H1 (cell line): ENCODE measurements at regions not wholly inside any gene's neighbourhood (a gene's known extent, or its start where the extent isn't known, plus 50 kb on each side); places are given as distances from the start of the nearest gene placed in this dataset.

ENCODE experiments used
- CTCF ChIA-PET: fragments of 300-600 bp; sonication (Branson Sonifier 250); formaldehyde crosslinking; loops from one replicate; lab custom pipeline; 2021; ENCODE audit not compliant: partially characterized antibody; lab: Charles Lee
- POLR2A ChIA-PET: fragments of 300-600 bp; sonication (Branson Sonifier 250); formaldehyde crosslinking; loops from one replicate; lab custom pipeline; 2021; ENCODE audit warnings: inconsistent platforms; ENCODE audit not compliant: partially characterized antibody; lab: Charles Lee
- DNase-seq, 2 experiments: peaks; one replicate each; pipeline versions ENCODE4 v3.0.0 to v3.0.0-alpha.2; 2010 to 2022; ENCODE audit warnings: low spot score in 2 of 2, low read depth in 1 of 2, mixed read lengths in 1 of 2
- FAIRE-seq: peaks from 2 replicates; lab custom pipeline; 2011; peaks lifted over from hg19 to GRCh38; lab: Jason Lieb, UNC
- H2AFZ ChIP-seq: 2 replicates; pipeline ENCODE4 v1.8.1; 2012; ENCODE audit warnings: low read length, inconsistent platforms
- H2AK5ac ChIP-seq: 2 replicates; pipeline ENCODE4 v1.6.1; 2013; ENCODE audit warnings: low read depth, low read length
- H2BK120ac ChIP-seq: replicated peaks from 2 replicates; pipeline ENCODE3; 2013; ENCODE audit warnings: low read depth, low read length, inconsistent platforms
- H2BK12ac ChIP-seq: 2 replicates; pipeline ENCODE4 v1.6.1; 2013; ENCODE audit warnings: low read depth, low read length
- H2BK15ac ChIP-seq: 2 replicates; pipeline ENCODE4 v1.6.1; 2013; ENCODE audit warnings: low read length
- H2BK20ac ChIP-seq: 2 replicates; pipeline ENCODE4 v1.6.1; 2013; ENCODE audit warnings: low read length
- H2BK5ac ChIP-seq: 2 replicates; pipeline ENCODE4 v1.6.1; 2013; ENCODE audit warnings: low read depth, low read length
- H3K14ac ChIP-seq: 2 replicates; pipeline ENCODE4 v1.6.1; 2013; ENCODE audit warnings: inconsistent platforms; ENCODE audit not compliant: insufficient read length
- H3K18ac ChIP-seq: 2 replicates; pipeline ENCODE4 v1.6.1; 2013; ENCODE audit warnings: low read length; ENCODE audit errors: extremely low read depth
- H3K23ac ChIP-seq: 2 replicates; pipeline ENCODE4 v1.6.1; 2013; ENCODE audit warnings: inconsistent platforms; ENCODE audit not compliant: insufficient read length
- H3K23me2 ChIP-seq: 2 replicates; pipeline ENCODE4 v1.6.1; 2013; ENCODE audit warnings: low read depth, low read length
- H3K27ac ChIP-seq: 2 replicates; pipeline ENCODE4 v1.6.1; 2011; ENCODE audit warnings: low read depth, low read length, inconsistent platforms
- H3K27me3 ChIP-seq, 4 experiments: replicated peaks in 1 of 4; 1 replicate in 1 of 4; 2 replicates in 3 of 4; pipeline versions ENCODE4 v1.6.1 to v1.8.1; 2011 to 2013; ENCODE audit warnings: low read length in 3 of 4, mild to moderate bottlenecking in 3 of 4, inconsistent platforms in 2 of 4, mixed read lengths in 2 of 4, moderate library complexity in 1 of 4; ENCODE audit not compliant: control insufficient read depth in 3 of 4, insufficient read depth in 3 of 4; ENCODE audit errors: extremely low read depth in 1 of 4
- H3K36me3 ChIP-seq, 4 experiments: 2 replicates each; pipeline versions ENCODE4 v1.6.1 to v1.8.1; 2011 to 2013; ENCODE audit warnings: mild to moderate bottlenecking in 4 of 4, low read length in 3 of 4, moderate library complexity in 2 of 4, control low read depth in 1 of 4, inconsistent platforms in 1 of 4; ENCODE audit not compliant: insufficient read depth in 4 of 4, control insufficient read depth in 2 of 4
- H3K4ac ChIP-seq: replicated peaks from 2 replicates; pipeline ENCODE3; 2013; ENCODE audit warnings: low read length, low read depth, mixed read lengths, inconsistent platforms; ENCODE audit not compliant: insufficient read length
- H3K4me1 ChIP-seq, 4 experiments: replicated peaks in 1 of 4; 1 replicate in 1 of 4; 2 replicates in 3 of 4; pipeline versions ENCODE4 v1.6.1 to v1.8.1; 2011 to 2013; ENCODE audit warnings: low read length in 3 of 4, inconsistent platforms in 2 of 4, mixed read lengths in 1 of 4; ENCODE audit not compliant: insufficient read depth in 4 of 4, control insufficient read depth in 3 of 4
- H3K4me2 ChIP-seq, 2 experiments: 2 replicates each; pipeline versions ENCODE4 v1.6.1 to v1.8.1; 2011 to 2013; ENCODE audit warnings: low read depth in 2 of 2, low read length in 2 of 2, control low read depth in 1 of 2, inconsistent platforms in 1 of 2, mild to moderate bottlenecking in 1 of 2; ENCODE audit not compliant: insufficient read depth in 1 of 2
- H3K4me3 ChIP-seq, 4 experiments: fragments of 200-600, 300-600 bp in 1 of 4; sonication (generic), shearing (Covaris generic), sonication (Bioruptor Twin) in 1 of 4; 2 replicates each; pipeline versions ENCODE4 v1.5.1 to v1.8.1; 2011 to 2016; ENCODE audit warnings: low read length in 4 of 4, low read depth in 3 of 4, control low read depth in 2 of 4, inconsistent platforms in 2 of 4, mild to moderate bottlenecking in 2 of 4, mixed read lengths in 1 of 4, moderate library complexity in 1 of 4; ENCODE audit not compliant: insufficient read depth in 2 of 4; ENCODE audit errors: extremely low read depth in 1 of 4
- H3K56ac ChIP-seq: replicated peaks from 2 replicates; pipeline ENCODE3; 2013; ENCODE audit warnings: low read depth, mild to moderate bottlenecking, mixed read lengths, low read length, inconsistent platforms; ENCODE audit not compliant: insufficient read length
- H3K79me1 ChIP-seq: 2 replicates; pipeline ENCODE4 v1.6.1; 2013; ENCODE audit warnings: low read depth, low read length, control low read depth
- H3K79me2 ChIP-seq, 2 experiments: 2 replicates each; pipeline versions ENCODE4 v1.6.1 to v1.8.1; 2012 to 2013; ENCODE audit warnings: low read length in 2 of 2, mild to moderate bottlenecking in 2 of 2, inconsistent platforms in 1 of 2; ENCODE audit not compliant: insufficient read depth in 2 of 2, control insufficient read depth in 1 of 2
- H3K9ac ChIP-seq, 4 experiments: replicated peaks in 1 of 4; 1 replicate in 1 of 4; 2 replicates in 3 of 4; pipeline versions ENCODE4 v1.6.1 to v1.8.1; 2011 to 2013; ENCODE audit warnings: low read depth in 3 of 4, low read length in 3 of 4, control low read depth in 2 of 4, mild to moderate bottlenecking in 2 of 4, moderate library complexity in 2 of 4, inconsistent platforms in 1 of 4; ENCODE audit errors: extremely low read depth in 1 of 4
- H3K9me3 ChIP-seq, 2 experiments: 2 replicates each; pipeline versions ENCODE4 v1.6.1 to v1.8.1; 2012 to 2013; ENCODE audit warnings: mild to moderate bottlenecking in 2 of 2, moderate library complexity in 2 of 2, control low read depth in 1 of 2, inconsistent platforms in 1 of 2, low read depth in 1 of 2, low read length in 1 of 2, mixed read lengths in 1 of 2; ENCODE audit not compliant: insufficient read depth in 2 of 2
- H4K20me1 ChIP-seq, 2 experiments: replicated peaks in 1 of 2; 2 replicates each; pipeline versions ENCODE3 to v1.8.1; 2011 to 2013; ENCODE audit warnings: inconsistent platforms in 2 of 2, low read length in 2 of 2, mild to moderate bottlenecking in 1 of 2; ENCODE audit not compliant: insufficient read depth in 2 of 2, control insufficient read depth in 1 of 2
- H4K5ac ChIP-seq: 2 replicates; pipeline ENCODE4 v1.6.1; 2013; ENCODE audit warnings: low read length, low read depth, mixed read lengths, inconsistent platforms; ENCODE audit not compliant: insufficient read length
- H4K8ac ChIP-seq: 2 replicates; pipeline ENCODE4 v1.8.0; 2013; ENCODE audit warnings: mild to moderate bottlenecking, moderate library complexity, low read length, inconsistent platforms; ENCODE audit not compliant: insufficient read depth; ENCODE audit errors: extremely low read depth
- H4K91ac ChIP-seq: replicated peaks from 2 replicates; pipeline ENCODE3; 2013; ENCODE audit warnings: low read length, mixed read lengths, inconsistent platforms; ENCODE audit not compliant: insufficient read length
- CHD1 ChIP-seq: IDR thresholded peaks from 2 replicates; pipeline ENCODE4 v1.6.1; 2012; ENCODE audit warnings: low read depth, low read length, improper control_type of control experiment
- CTBP2 ChIP-seq: IDR thresholded peaks from 2 replicates; pipeline ENCODE4 v1.7.0; 2011; ENCODE audit warnings: borderline replicate concordance, mild to moderate bottlenecking, moderate library complexity, mixed read lengths, low read length; ENCODE audit not compliant: insufficient read depth, insufficient read length
- CTCF ChIP-seq, 3 experiments: IDR thresholded peaks; 1 replicate in 2 of 3; 2 replicates in 1 of 3; pipeline versions ENCODE4 v1.5.1 to v1.6.1; 2011; ENCODE audit warnings: low read length in 3 of 3, mild to moderate bottlenecking in 3 of 3, inconsistent platforms in 2 of 3, low read depth in 1 of 3, moderate library complexity in 1 of 3; ENCODE audit not compliant: insufficient read depth in 1 of 3; ENCODE audit errors: control extremely low read depth in 1 of 3
- EP300 ChIP-seq, 2 experiments: IDR thresholded peaks; 1 replicate in 1 of 2; 2 replicates in 1 of 2; pipeline ENCODE4 v1.6.1; 2011 to 2012; ENCODE audit warnings: low read depth in 2 of 2, low read length in 2 of 2, mild to moderate bottlenecking in 2 of 2, borderline replicate concordance in 1 of 2, inconsistent platforms in 1 of 2, moderate library complexity in 1 of 2
- HDAC2 ChIP-seq, 2 experiments: fragments of 300-600 bp in 1 of 2; sonication (generic) in 1 of 2; IDR thresholded peaks; 2 replicates each; pipeline ENCODE4 v1.6.1; 2011 to 2012; ENCODE audit warnings: low read depth in 2 of 2, low read length in 2 of 2, mild to moderate bottlenecking in 2 of 2, moderate library complexity in 2 of 2, borderline replicate concordance in 1 of 2, inconsistent platforms in 1 of 2
- RBBP5 ChIP-seq: IDR thresholded peaks from 2 replicates; pipeline ENCODE4 v1.7.1; 2012; ENCODE audit warnings: low read depth, mild to moderate bottlenecking, inconsistent platforms, low read length, moderate library complexity, borderline replicate concordance
- RXRA ChIP-seq: IDR thresholded peaks from 2 replicates; pipeline ENCODE4 v1.6.1; 2011; ENCODE audit warnings: low read depth, mild to moderate bottlenecking, low read length, moderate library complexity; ENCODE audit not compliant: insufficient read depth
- SIRT6 ChIP-seq: IDR thresholded peaks from one replicate; pipeline ENCODE4 v1.7.1; 2012; ENCODE audit warnings: low read length, inconsistent platforms
- SUZ12 ChIP-seq: fragments of 200-600 bp; sonication (generic); IDR thresholded peaks from 2 replicates; pipeline ENCODE4 v1.6.1; 2012; ENCODE audit warnings: mild to moderate bottlenecking, inconsistent platforms, low read length, moderate library complexity, mixed read lengths
- TAF1 ChIP-seq: IDR thresholded peaks from 2 replicates; pipeline ENCODE4 v1.6.1; 2011; ENCODE audit warnings: mild to moderate bottlenecking, low read depth, low read length
- ZNF274 ChIP-seq: IDR thresholded peaks from 2 replicates; pipeline ENCODE4 v1.7.0; 2012; ENCODE audit warnings: low read length, borderline replicate concordance; ENCODE audit errors: extremely low read depth
- WGBS, 2 experiments: shearing (Covaris generic) in 1 of 2; methylation state at CpG; one replicate each; pipeline versions ENCODE4 v1.1.6 to v1.1.7; 2013 to 2015; ENCODE audit warnings: low lambda C conversion rate in 2 of 2, mixed read lengths in 2 of 2, inconsistent platforms in 1 of 2, low coverage in 1 of 2, missing lambda C conversion rate in 1 of 2; ENCODE audit not compliant: insufficient replicate concordance in 2 of 2, insufficient coverage in 1 of 2, insufficient read length in 1 of 2; ENCODE audit errors: extremely low coverage in 1 of 2, missing lambda C conversion rate in 1 of 2; 5-methylcytosine and 5-hydroxymethylcytosine counted together

GRCh38 chr10:89091496-89091895 lies 100.9 kb downstream of the FAS start:
- ChIA-PET POLR2A (no interaction called here), CTCF (interaction anchor here (0.9 to 1.8 kb wide), 2 partner anchors 16 to 17 kb away, joined by 4 to 5 read pairs; no protein-coding TSS in a partner anchor)
- Histone ChIP-seq H3K4me2 (no peak overlapping the region), H3K23ac (no peak overlapping the region), H3K56ac (no peak overlapping the region), H3K9me3 (no peaks in the 10 kb centered on the region), H2BK5ac (no peak overlapping the region), H2AFZ (no peak overlapping the region), H3K9ac (no peak overlapping the region), H2BK120ac (no peak overlapping the region), H2AK5ac (no peak overlapping the region), H4K8ac (no peak overlapping the region), H3K4ac (no peak overlapping the region), H3K18ac (no peak overlapping the region), H3K27ac (no peak overlapping the region), H3K36me3 (no peaks in the 10 kb centered on the region), H3K4me3 (no peak overlapping the region), H3K79me1 (no peaks in the 10 kb centered on the region), H2BK20ac (no peak overlapping the region), H3K23me2 (no peaks in the 10 kb centered on the region), H3K14ac (no peak overlapping the region), H4K5ac (no peak overlapping the region), H4K20me1 (no peaks in the 10 kb centered on the region), H3K4me1 (peaks cover 0 to 4% (median 0%) of the 10 kb centered on the region in 4 experiments; a peak in 3 of 7 replicates), H2BK15ac (no peak overlapping the region), H2BK12ac (no peak overlapping the region), H3K79me2 (no peaks in the 10 kb centered on the region), H4K91ac (no peak overlapping the region), H3K27me3 (no peaks in the 10 kb centered on the region)
- 73% methylated on average over 3 of the region's 3 CpGs; no CpG with 5 or more reads in 1 of the 2 experiments for WGBS, 2 experiments
- no peak for DNase-seq
- FAIRE-seq, result no peak
- TF ChIP-seq HDAC2 (IDR thresholded peaks at IDR 0.05; ENCODE audit: borderline replicate concordance in 1 of 2, low read depth in 2 of 2, low read length in 2 of 2) (no peak), EP300 (IDR thresholded peaks at IDR 0.05; ENCODE audit: borderline replicate concordance in 1 of 2, low read depth in 2 of 2, low read length in 2 of 2) (no peak), CTBP2 (no peak), CHD1 (no peak), TAF1 (no peak), ZNF274 (no peak), RBBP5 (no peak), CTCF (IDR thresholded peaks at IDR 0.05; ENCODE audit: control extremely low read depth in 1 of 3, insufficient read depth in 1 of 3, low read depth in 1 of 3, low read length in 3 of 3) (no peak), SIRT6 (no peak), SUZ12 (no peak), RXRA (no peak)
